Esophagus squamous epithelium (tissue), 5 donors: ENCODE measurements at regions not wholly inside any gene's neighbourhood (a gene's known extent, or its start where the extent isn't known, plus 50 kb on each side); places are given as distances from the start of the nearest gene placed in this dataset.

Experiments used
- DNase-seq: peaks from one replicate; lab custom pipeline; 2025; lab: John Stamatoyannopoulos, UW
- H3K27ac ChIP-seq, 4 donors: fragments of 200-600 bp; sonication (generic); one replicate each; pipeline ENCODE4 v1.5.1; 2016 to 2019; ENCODE audit warnings: mild to moderate bottlenecking in 1 of 4
- H3K27me3 ChIP-seq, 4 donors: fragments of 200-600 bp; sonication (generic); 1 replicate in 3 of 4; 2 replicates in 1 of 4; pipeline versions ENCODE4 v1.5.1 to v1.6.0; 2017 to 2021; ENCODE audit warnings: antibody characterized with exemption in 1 of 4
- H3K36me3 ChIP-seq, 3 donors: fragments of 200-600 bp; sonication (generic); one replicate each; pipeline ENCODE4 v1.5.1; 2016 to 2019
- H3K4me1 ChIP-seq, 3 donors: fragments of 200-600 bp; sonication (generic); one replicate each; pipeline ENCODE4 v1.5.1; 2017 to 2019
- H3K4me3 ChIP-seq, 4 donors: fragments of 200-600 bp; sonication (generic); 1 replicate in 3 of 4; 2 replicates in 1 of 4; pipeline ENCODE4 v1.5.1; 2016 to 2019; ENCODE audit warnings: mild to moderate bottlenecking in 2 of 4, moderate library complexity in 1 of 4
- H3K9me3 ChIP-seq, 3 donors: fragments of 200-600 bp; sonication (generic); one replicate each; pipeline ENCODE4 v1.5.1; 2016 to 2019
- POLR2A ChIP-seq, 4 donors: fragments of 450-650 bp; IDR thresholded peaks; one replicate each; pipeline ENCODE4 v1.6.1; 2017; ENCODE audit warnings: antibody characterized with exemption in 4 of 4, mild to moderate bottlenecking in 4 of 4, moderate library complexity in 3 of 4
- WGBS, 2 donors: methylation state at CpG; one replicate each; pipeline ENCODE4 v1.1.5; 2018; 5-methylcytosine and 5-hydroxymethylcytosine counted together
- intact Hi-C: fragments of 100-400 bp; cut with DNase I; formaldehyde crosslinking; loops from one replicate; pipeline ENCODE4 v1.15.0; 2022
- TF ChIP-seq, protein P1 (sequence below), 6 experiments: fragments of 450-650 bp in 4 of 6; fragments of 200-600 bp in 2 of 6; sonication (generic) in 2 of 6; IDR thresholded peaks; one replicate each; pipeline ENCODE4 v1.5.1; 2016 to 2019; ENCODE audit warnings: antibody characterized with exemption in 6 of 6, mild to moderate bottlenecking in 4 of 6, moderate library complexity in 4 of 6
- donor health status: DM: yes; HTN: yes; CAD: no.

DNA sequence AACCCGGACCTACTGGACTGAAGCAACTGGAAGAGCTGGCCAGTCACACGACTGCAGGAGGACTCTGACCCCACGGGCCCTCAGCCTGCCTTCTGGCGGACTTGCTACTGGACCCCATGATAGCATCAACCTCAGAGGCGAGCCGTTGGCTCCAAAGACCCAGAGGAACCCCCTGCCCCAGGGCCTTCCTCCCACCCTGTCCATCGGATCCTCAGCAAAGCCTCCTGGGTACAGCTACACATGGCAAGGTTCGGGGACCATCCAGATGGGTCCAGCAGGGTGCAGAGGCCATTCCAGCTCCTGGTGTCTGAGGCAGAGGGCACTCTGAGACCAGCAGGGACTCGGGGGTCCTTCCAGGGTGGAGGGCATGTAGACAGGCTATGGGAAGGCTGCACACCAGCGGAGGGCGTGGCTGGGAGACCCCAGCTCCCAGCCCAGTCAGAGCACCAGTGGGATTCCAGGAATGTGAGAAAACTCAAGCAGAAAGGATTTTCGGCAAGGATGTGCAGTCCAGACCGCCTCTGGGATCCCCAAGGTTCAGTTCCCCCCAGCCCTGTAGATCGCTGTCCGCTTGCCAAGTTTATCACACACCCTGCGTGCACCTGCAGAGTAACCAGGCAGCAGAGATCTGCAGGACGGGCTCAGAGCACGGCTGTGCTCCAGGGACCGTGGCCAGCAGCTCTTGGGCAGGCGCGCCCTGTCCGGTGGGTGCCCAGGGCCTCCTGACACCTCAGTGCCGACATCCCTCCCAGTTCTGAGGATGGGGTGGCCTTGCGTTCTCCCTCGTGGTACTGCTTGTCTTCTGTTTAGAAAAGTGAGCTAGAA is 89.8 kb upstream of the PPP2R2D start:
- peaks cover 0 to 53% (median 0%) of the 10 kb centered on the region in 4 donors for H3K27me3 ChIP-seq
- no peaks in the 10 kb centered on the region for H3K4me1 ChIP-seq
- TF ChIP-seq, protein P1, sequence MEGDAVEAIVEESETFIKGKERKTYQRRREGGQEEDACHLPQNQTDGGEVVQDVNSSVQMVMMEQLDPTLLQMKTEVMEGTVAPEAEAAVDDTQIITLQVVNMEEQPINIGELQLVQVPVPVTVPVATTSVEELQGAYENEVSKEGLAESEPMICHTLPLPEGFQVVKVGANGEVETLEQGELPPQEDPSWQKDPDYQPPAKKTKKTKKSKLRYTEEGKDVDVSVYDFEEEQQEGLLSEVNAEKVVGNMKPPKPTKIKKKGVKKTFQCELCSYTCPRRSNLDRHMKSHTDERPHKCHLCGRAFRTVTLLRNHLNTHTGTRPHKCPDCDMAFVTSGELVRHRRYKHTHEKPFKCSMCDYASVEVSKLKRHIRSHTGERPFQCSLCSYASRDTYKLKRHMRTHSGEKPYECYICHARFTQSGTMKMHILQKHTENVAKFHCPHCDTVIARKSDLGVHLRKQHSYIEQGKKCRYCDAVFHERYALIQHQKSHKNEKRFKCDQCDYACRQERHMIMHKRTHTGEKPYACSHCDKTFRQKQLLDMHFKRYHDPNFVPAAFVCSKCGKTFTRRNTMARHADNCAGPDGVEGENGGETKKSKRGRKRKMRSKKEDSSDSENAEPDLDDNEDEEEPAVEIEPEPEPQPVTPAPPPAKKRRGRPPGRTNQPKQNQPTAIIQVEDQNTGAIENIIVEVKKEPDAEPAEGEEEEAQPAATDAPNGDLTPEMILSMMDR (IDR thresholded peaks at IDR 0.05), result no peak
- no peak for TF ChIP-seq POLR2A (IDR thresholded peaks at IDR 0.05)
- intact Hi-C loops, result no loop called here
- WGBS, 2 donors, result 84% methylated on average over 16 of the region's 25 CpGs; no CpG with 5 or more reads in 1 of the 2 donors
- no peak overlapping the region for H3K4me3 ChIP-seq
- H3K27ac ChIP-seq, result no peak overlapping the region
- no peaks in the 10 kb centered on the region for H3K9me3 ChIP-seq
- no peak for DNase-seq
- no peaks in the 10 kb centered on the region for H3K36me3 ChIP-seq

DNA sequence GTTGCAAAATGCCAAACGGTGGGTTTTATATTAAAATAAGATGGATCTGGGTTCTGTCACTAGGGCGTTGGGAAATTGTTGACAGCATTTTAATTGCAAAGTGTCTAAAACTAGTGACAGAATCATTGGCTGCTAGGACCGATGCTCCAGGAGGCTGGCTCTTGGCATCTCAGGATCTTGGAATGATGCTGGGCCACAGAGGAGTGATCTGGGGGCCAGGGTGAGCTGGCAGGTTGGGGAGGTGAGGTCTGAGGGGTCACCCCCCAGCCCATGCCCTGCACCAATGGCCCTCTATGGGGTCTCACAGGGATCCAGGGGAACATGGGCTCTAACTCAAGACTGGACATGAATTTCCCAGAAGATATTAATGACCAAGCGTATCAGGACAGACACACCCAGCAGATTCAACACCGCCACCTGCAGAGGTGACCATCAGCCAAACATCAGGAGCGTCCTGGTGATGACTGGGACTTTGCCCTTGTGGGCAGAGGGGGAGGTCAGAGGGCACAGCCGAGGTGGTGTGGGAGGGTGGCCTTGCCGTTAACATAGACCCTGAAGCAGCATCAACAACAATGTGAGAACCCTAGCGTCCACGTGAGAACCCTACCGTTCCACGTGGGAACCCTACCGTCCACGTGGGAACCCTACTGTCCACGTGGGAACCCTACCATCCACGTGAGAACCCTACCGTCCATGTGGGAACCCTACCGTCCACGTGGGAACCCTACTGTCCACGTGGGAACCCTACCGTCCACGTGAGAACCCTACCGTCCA is 89.0 kb upstream of the PPP2R2D start:
- no peaks in the 10 kb centered on the region for H3K36me3 ChIP-seq
- H3K4me1 ChIP-seq, result no peaks in the 10 kb centered on the region
- no peak overlapping the region for H3K4me3 ChIP-seq
- no peaks in the 10 kb centered on the region for H3K9me3 ChIP-seq
- no peak for TF ChIP-seq POLR2A (IDR thresholded peaks at IDR 0.05)
- TF ChIP-seq, protein P1 (IDR thresholded peaks at IDR 0.05), result no peak
- H3K27me3 ChIP-seq, result peaks cover 0 to 61% (median 0%) of the 10 kb centered on the region in 4 donors
- intact Hi-C loops, result no loop called here
- no peak for DNase-seq
- no peak overlapping the region for H3K27ac ChIP-seq
- 76 to 85% methylated on average over 15 to 21 of the region's 23 CpGs for WGBS, 2 donors

DNA sequence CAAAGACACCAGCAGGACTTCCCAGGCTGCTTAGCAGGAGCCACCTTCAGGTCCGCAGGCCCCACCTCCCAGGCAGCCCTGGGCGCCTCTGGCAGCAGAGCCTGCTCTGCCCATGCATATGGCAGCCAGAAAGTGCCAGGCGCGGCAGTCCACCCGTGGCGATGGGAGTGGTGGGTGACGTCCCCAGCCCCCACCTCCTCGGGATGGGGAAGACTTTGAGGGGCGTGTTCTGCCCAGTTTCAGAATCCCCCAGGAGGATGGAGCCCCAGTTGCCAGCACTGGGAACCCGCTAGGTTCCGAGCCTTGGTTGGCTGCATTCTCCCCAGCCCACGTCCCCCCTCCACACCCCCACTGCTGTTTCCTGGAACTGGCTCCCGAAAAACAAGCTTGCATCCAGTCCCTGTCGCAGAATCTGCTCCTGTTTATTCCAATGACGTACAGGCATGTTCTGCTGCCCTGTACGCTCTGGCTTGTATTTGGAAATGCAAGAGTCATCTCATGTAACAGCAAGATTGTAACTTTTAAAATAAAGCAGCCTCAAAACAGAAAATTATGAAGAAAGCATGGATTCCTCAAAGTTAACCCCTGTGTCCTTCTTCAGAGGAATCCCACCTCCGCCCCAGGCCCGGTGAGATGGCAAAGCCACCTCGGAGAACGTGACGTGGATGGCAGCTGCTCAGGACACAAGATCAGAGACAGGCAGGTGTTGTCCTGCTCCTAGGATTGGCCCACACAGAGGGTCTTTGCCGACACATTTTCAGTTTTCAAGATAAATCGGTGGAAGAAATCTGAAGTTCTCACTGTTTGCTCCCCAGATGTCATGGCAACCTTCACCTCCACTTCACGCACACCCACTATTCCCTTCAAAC is 87.8 kb upstream of the PPP2R2D start:
- Histone ChIP-seq H3K4me3 (no peak overlapping the region), H3K36me3 (no peaks in the 10 kb centered on the region), H3K9me3 (no peaks in the 10 kb centered on the region), H3K4me1 (no peaks in the 10 kb centered on the region), H3K27ac (no peak overlapping the region), H3K27me3 (peaks cover 0 to 69% (median 0%) of the 10 kb centered on the region in 4 donors)
- DNase-seq, result no peak
- WGBS, 2 donors, result 77 to 79% methylated on average over 9 to 16 of the region's 24 CpGs
- TF ChIP-seq, protein P1 (IDR thresholded peaks at IDR 0.05), result no peak
- no peak for TF ChIP-seq POLR2A (IDR thresholded peaks at IDR 0.05)
- intact Hi-C loops, result no loop called here

DNA sequence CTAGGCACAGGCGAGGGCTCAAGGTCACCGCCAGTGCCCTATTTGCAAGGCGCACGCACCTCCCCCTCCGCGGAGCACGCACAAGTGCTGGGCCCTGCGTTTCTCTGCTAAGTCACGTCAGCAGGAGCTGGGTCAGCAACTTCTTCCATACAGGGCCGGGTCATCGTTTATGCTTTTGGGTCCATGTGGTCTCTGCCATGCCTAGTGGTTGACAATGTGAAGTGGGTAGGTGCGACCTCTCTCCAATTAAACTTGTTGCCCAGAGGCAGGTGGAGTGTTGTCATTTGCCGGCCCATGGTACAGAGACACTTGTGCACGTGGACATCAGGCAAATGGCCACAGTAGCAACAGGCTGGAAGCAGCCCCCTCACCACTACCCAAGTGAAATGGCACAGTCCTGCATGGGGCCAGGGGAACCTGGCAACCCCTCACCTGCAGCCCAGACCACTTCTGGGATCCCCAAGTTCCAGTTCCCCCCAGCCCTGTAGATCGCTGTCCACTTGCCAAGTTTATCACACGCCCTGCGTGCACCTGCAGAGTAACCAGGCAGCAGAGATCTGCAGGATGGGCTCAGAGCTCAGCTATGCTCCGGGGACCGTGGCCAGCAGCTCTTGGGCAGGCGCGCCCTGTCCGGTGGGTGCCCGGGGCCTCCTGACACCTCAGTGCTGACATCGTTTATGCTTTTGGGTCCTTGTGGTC is 86.1 kb upstream of the PPP2R2D start:
- 66 to 69% methylated on average over 12 to 14 of the region's 24 CpGs for WGBS, 2 donors
- Histone ChIP-seq H3K4me3 (no peak overlapping the region), H3K27ac (no peak overlapping the region), H3K36me3 (no peaks in the 10 kb centered on the region), H3K27me3 (peaks cover 0 to 73% (median 0%) of the 10 kb centered on the region in 4 donors), H3K9me3 (no peaks in the 10 kb centered on the region), H3K4me1 (no peaks in the 10 kb centered on the region)
- TF ChIP-seq, protein P1 (IDR thresholded peaks at IDR 0.05), result no peak
- TF ChIP-seq POLR2A (IDR thresholded peaks at IDR 0.05), result no peak
- DNase-seq, result no peak
- intact Hi-C loops, result no loop called here
